DMS53 (cell line): ENCODE measurements at regions not wholly inside any gene's neighbourhood (a gene's known extent, or its start where the extent isn't known, plus 50 kb on each side); places are given as distances from the start of the nearest gene placed in this dataset.
"Not testable (repeated sequence)": the region's sequence is repeated elsewhere in the genome, so short reads cannot be mapped to it uniquely, and the experiment has no call there.

Experiments
- DNase-seq: peaks from one replicate; lab custom pipeline; 2025; lab: John Stamatoyannopoulos, UW

DNA sequence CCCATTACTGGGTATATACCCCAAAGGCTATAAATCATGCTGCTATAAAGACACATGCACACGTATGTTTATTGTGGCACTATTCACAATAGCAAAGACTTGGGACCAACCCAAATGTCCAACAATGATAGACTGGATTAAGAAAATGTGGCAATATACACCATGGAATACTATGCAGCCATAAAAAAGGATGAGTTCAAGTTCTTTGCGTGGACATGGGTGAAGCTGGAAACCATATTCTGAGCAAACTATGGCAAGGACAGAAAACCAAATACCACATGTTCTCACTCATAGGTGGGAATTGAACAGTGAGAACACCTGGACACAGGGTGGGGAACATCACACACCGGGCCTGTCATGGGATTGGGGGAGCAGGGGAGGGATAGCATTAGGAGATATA lies 54.4 kb upstream of the MUCL1 start:
- DNase-seq, result not testable (repeated sequence)

DNA sequence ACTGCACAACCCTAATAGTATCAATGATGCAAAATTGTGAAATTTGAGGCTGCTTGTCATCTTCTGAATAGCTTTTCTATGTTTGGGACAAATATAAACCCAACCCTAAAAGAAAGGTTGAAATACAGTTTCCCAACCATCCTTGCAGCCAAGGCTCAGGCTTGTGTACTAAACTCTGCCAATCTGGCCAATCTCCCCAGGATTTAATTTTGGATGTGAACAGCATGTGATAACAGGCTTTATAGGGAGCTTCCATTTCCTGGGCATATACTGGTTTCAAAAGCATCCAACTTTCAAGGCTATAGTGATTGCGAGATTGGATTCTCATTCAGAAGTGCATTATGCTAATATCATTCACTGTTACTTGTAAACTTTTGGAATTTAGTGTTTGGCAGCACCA lies 55.7 kb upstream of the MUCL1 start:
- no peak for DNase-seq

DNA sequence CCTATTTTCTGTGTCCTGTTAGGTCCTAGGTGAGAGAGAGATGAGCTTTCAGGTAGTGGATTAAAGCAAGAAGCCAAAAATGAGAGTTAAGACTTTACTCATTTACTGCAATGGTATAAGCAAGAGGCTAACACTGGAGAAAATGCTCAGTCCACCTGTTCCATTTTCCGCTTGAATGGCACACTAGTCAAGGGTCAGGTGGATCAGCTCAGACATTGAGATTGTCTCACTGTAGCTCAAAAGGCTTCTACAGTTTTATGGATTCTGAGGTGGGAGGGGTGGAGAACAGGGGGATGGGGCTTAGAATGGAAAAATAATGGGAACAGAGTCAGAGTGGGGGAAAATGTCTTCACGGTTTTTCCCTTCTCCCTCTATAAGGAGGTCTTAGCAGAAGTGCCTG lies 57.3 kb upstream of the MUCL1 start:
- DNase-seq, result peak; percentile 25

GRCh38 chr12:54795644-54796043 lies 58.7 kb upstream of the MUCL1 start:
- no peak for DNase-seq

- no peak for DNase-seq
Measured at GRCh38 chr12:54786081-54786480, 68.2 kb upstream of the MUCL1 start.

DNA sequence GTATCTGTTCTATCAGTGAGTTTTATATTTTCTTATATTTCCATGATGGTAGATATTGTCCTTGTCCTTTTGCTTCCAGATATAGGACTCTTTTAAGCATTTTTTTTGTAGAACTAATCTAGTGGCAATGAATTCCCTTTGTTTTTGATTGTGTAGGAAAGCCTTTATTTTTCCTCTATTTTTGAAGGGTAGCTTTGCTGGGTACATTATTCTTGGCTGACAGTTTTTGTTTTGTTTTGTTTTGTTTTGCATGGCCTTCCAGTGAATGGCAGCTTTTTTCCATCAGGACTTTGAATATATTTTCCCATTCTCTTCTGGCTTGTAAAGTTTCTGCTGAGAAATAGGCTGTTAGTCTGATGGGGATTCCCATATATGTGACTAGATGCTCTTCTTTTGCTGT lies 70.2 kb upstream of the MUCL1 start:
- no peak for DNase-seq

DNA sequence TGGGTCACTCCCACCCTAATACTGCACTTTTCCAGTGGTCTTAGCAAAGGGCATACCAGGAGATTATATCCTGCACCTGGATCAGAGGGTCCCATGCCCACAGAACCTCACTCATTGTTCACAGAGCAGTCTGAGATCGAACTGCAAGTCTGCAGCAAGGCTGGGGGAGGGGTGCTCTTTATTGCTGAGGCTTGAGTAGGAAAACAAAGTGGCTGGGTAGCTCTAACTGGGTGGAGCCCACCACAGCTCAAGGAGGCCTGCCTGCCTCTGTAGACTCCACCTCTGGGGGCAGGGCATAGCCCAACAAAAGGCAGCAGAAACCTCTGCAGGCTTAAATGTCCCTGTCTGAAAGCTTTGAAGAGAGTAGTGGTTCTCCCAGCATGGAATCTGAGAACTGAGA lies 77.3 kb upstream of the MUCL1 start:
- not testable (repeated sequence) for DNase-seq

GRCh38 chr12:54773593-54773992 lies 80.7 kb upstream of the MUCL1 start:
- DNase-seq, result no peak

- peak; percentile 47 for DNase-seq
Measured at GRCh38 chr12:54765652-54766051, 88.7 kb upstream of the MUCL1 start.

GRCh38 chr12:54762390-54762789 lies 91.9 kb upstream of the MUCL1 start:
- no peak for DNase-seq

- DNase-seq, result peak; percentile 84
Measured at GRCh38 chr12:54759751-54760150, 94.6 kb upstream of the MUCL1 start.

DNA sequence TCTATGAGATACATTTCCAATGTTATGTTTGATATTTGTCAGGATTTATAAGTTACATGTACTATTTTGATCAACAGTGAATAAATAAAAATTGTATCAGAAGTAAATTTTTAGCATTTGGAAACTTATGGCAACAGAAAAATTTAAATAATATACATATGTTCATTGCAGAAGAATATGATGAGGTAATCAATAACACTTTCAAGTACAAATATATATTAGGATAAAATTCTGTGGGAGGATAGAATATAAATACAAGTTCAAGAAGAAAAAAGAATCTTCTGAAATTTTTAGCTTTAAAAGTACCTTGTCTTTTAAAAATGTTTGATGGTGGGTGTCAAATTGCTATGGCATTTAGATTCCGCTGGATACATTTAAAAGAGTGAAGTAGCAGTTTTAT lies 102.8 kb upstream of the MUCL1 start:
- DNase-seq, result no peak

DNA sequence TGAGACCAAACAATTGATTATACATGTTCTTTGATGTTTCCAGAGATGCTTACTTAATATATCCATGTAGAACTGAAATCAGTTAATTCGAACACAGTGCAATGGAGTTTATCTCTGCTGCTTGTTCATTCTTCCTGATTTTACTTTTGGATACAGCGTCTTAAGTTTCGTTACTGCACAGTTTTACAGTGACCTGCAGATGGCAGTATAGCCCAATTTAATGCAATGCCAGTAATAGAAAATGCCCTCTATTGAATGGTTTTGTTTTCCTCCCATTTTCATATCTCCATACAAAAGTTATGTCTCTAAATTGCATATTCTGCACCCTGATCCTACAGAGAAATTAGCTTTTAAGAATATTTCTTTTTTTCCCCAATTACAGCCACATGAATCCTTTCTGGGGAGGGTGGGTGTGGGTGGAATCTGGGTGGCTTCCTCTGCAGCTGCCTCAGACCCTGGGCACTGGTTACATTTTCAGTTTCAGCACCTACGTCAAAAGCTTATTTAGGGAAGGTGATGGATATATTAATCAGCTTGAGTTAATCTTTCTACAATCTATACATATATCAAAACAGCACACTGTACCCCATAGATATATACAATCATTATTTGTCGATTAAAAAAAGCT lies 101.1 kb upstream of the DCD start:
- peak; percentile 72 for DNase-seq

GRCh38 chr12:54744590-54744989 lies 96.4 kb upstream of the DCD start:
- DNase-seq, result no peak

DNA sequence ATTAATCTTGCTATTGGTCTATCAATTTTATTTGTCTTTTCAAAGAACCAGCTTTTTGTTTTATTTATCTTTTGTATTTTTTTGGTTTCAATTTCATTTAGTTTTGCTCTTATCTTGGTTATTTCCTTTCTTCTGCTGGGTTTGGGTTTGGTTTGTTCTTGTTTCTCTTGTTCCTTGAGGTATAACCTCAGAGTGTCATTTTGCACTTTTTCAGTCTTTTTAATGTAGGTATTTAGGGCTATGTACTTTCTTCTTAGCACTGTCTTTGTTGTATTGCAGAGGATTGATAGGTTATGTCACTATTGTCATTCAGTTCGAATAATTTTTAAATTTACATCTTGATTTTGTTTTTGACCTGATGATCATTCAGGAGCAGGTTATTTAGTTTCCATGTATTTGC lies 92.7 kb upstream of the DCD start:
- DNase-seq, result no peak

DNA sequence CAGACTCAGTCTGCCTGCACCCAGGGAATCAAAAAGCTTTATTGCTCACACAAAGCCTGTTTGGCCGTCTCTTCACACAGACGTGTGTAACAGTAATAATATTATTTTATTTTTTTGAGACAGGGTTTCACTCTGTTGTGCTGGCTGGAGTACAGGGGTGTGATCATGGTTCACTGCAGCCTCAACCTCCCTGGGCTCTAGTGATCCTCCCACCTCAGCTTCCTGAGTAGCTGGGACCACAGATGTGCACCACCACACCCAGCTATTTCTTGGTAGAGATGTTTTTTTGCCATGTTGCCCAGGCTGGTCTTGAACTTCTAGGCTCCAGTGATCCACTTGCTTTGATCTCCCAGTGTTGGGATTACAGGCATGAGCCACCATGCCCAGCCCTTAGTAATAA lies 88.4 kb upstream of the DCD start:
- no peak for DNase-seq

GRCh38 chr12:54734196-54734950 lies 86.2 kb upstream of the DCD start:
- DNase-seq, result peak; percentile 44

- DNase-seq, result peak; percentile 67
Measured at GRCh38 chr12:54725233-54725843, 77.2 kb upstream of the DCD start.

- DNase-seq, result peak; percentile 56
Measured at GRCh38 chr12:54723379-54724256, 75.5 kb upstream of the DCD start.

- no peak for DNase-seq
Measured at GRCh38 chr12:54721312-54721711, 73.1 kb upstream of the DCD start.

DNA sequence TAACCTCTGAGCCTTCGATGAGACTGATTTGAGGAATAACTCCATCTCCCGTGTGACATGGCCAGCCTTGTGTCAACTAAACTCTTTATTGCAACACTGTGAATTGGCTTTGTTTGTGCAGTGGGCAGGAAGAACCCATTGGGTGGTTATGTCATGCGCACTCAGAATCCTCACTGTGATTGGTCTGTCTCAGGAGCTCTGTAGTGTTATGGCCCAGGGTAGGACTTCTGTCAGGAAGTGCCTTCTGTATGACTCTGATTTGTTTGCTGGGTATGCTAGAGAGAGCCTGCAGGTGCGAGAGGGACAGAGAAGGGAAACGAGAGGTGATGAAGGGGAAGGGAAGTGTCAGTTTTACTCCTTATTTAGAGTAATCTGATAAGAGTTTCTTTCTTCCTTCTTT lies 71.5 kb upstream of the DCD start:
- peak; percentile 71 for DNase-seq

GRCh38 chr12:54716261-54716660 lies 68.1 kb upstream of the DCD start:
- DNase-seq, result no peak
